Activated CD8-positive, alpha-beta T cell treated with anti-CD3 and anti-CD28 coated beads for 36 hours (primary cell): ENCODE measurements at regions not wholly inside any gene's neighbourhood (a gene's known extent, or its start where the extent isn't known, plus 50 kb on each side); places are given as distances from the start of the nearest gene placed in this dataset.

Experiments
- ATAC-seq: fragments of 200-7000 bp; cut with Tn5 transposase; one replicate; pipeline ENCODE4 v1.10.0; 2021; ENCODE audit warnings: mild to moderate bottlenecking, moderate library complexity
- CTCF ChIA-PET: fragments of 350-600 bp; sonication (Branson Sonifier 250); formaldehyde crosslinking; loops from one replicate; lab custom pipeline; 2021; ENCODE audit warnings: antibody characterized with exemption; lab: Charles Lee
- POLR2A ChIA-PET: fragments of 350-600 bp; sonication (Branson Sonifier 250); formaldehyde crosslinking; loops from one replicate; lab custom pipeline; 2021; ENCODE audit warnings: antibody characterized with exemption; lab: Charles Lee
- DNase-seq: peaks from one replicate; pipeline ENCODE4 v3.0.0-alpha.2; 2020
- H3K27ac Mint-ChIP-seq: one replicate; pipeline ENCODE4 v1.8.0; 2021; ENCODE audit warnings: mild to moderate bottlenecking, mixed read lengths
- H3K27me3 Mint-ChIP-seq: one replicate; pipeline ENCODE4 v1.8.0; 2021; ENCODE audit warnings: mixed read lengths
- H3K36me3 Mint-ChIP-seq: one replicate; pipeline ENCODE4 v1.8.0; 2021; ENCODE audit warnings: low read depth, mixed read lengths
- H3K4me1 Mint-ChIP-seq: one replicate; pipeline ENCODE4 v1.8.0; 2021; ENCODE audit warnings: low read depth, mixed read lengths
- H3K4me3 Mint-ChIP-seq: one replicate; pipeline ENCODE4 v1.8.0; 2021; ENCODE audit warnings: mild to moderate bottlenecking, moderate library complexity, mixed read lengths
- H3K9me3 Mint-ChIP-seq: one replicate; pipeline ENCODE4 v1.8.0; 2021; ENCODE audit warnings: mixed read lengths
- CTCF ChIP-seq: fragments of 200-600 bp; IDR thresholded peaks from one replicate; pipeline ENCODE4 v1.8.0; 2022; ENCODE audit warnings: antibody characterized with exemption, mild to moderate bottlenecking
- intact Hi-C: fragments of 100-400 bp; cut with micrococcal nuclease; formaldehyde crosslinking; loops from one replicate; pipeline ENCODE4 v1.10.0; 2022

DNA sequence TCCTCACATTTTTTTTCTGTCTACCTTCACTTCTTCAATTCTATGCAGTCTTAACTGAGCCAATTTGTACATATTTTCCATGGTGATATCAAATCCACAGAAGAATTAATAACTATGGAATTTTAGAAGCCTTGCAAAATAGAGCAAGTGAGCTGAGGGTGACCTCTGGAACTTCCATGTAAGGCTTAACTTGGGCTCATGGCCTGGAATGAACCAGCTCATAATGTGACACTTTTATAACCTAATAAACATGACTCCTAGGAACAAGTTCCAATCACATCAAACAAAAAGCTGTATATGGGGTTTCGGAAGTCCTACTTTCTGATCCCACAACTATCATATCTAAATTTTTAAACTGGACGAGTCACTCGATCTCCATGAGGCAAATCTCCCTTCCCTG lies 232.4 kb downstream of the FOXA2 start:
- CTCF ChIA-PET: interaction anchor here (6.1 kb wide), 1 partner anchor 12 kb away, joined by 24 read pairs; no protein-coding TSS in a partner anchor
- H3K36me3 Mint-ChIP-seq: no peaks in the 10 kb centered on the region
- H3K4me3 Mint-ChIP-seq: no peak overlapping the region
- H3K4me1 Mint-ChIP-seq: no peaks in the 10 kb centered on the region
- H3K9me3 Mint-ChIP-seq: peaks cover 2% of the 10 kb centered on the region
- peaks cover 1% of the 10 kb centered on the region for H3K27me3 Mint-ChIP-seq
- intact Hi-C loops: no loop called here
- TF ChIP-seq CTCF: no peak
- ATAC-seq: no peak
- POLR2A ChIA-PET: no interaction called here
- H3K27ac Mint-ChIP-seq: no peak overlapping the region
- no peak for DNase-seq

DNA sequence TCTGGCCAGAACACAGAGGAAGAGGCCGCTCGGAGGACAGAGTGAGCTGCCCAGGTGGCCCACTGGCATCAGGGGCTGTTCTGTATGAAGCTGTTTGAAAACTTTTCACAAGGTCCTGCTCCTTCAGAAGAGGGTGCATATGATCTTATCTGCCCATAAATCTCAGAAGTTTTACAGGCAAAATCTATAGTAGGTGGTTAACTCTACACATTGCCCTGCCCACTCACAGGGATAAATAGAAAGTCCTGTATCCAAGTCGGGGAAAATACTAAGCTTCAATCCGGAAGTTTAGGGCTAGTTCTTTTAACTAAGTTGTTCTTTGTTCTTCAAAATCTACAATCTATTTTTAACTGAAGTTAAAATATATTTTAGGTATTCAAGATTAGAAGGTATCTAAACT lies 233.7 kb downstream of the FOXA2 start:
- CTCF ChIA-PET: interaction anchor here (1.7 to 6.1 kb wide), 2 partner anchors 11 to 14 kb away, joined by 4 to 24 read pairs; no protein-coding TSS in a partner anchor
- POLR2A ChIA-PET: no interaction called here

GRCh38 chr20:22348010-22348409 lies 236.4 kb downstream of the FOXA2 start:
- Mint-ChIP-seq H3K4me3 (no peak overlapping the region), H3K9me3 (peaks cover 2% of the 10 kb centered on the region), H3K36me3 (no peaks in the 10 kb centered on the region), H3K27me3 (peaks cover 1% of the 10 kb centered on the region), H3K27ac (no peak overlapping the region), H3K4me1 (no peaks in the 10 kb centered on the region)
- TF ChIP-seq CTCF: no peak
- CTCF ChIA-PET: interaction anchor here (2.0 kb wide), 1 partner anchor 10 kb away, joined by 5 read pairs; no protein-coding TSS in a partner anchor
- ATAC-seq (no peak), DNase-seq (no peak)
- POLR2A ChIA-PET: no interaction called here
- intact Hi-C loops: loop anchor here (10.0 kb wide), 2 partner anchors 47 to 237 kb away; partner anchors contain the start of gene FOXA2

More for the DNA sequence above, 233.7 kb downstream of the FOXA2 start:
- H3K27ac Mint-ChIP-seq: no peak overlapping the region
- no peak for TF ChIP-seq CTCF
- no peak overlapping the region for H3K4me3 Mint-ChIP-seq
- H3K9me3 Mint-ChIP-seq: peaks cover 2% of the 10 kb centered on the region
- H3K27me3 Mint-ChIP-seq: peaks cover 1% of the 10 kb centered on the region
- intact Hi-C loops: no loop called here
- ATAC-seq (no peak), DNase-seq (no peak)
- no peaks in the 10 kb centered on the region for H3K36me3 Mint-ChIP-seq
- H3K4me1 Mint-ChIP-seq: no peaks in the 10 kb centered on the region

DNA sequence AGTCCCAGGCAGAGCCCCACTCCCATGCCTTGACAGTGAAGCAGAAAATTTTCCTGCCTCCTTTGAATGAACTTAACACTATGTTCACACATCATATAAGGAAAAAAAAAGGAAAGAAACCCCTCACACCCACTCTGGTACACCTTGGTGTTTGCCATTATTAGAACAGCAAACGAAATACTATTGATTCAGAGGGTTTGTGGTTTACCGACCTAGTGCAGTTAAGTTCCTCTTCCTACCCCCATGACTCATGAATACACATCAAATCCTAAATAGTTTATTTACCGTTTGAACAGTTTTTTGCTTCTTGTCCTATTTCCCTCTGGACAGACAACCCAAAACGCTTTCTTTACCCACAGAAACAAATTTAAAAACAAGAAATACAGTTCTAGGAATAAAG lies 237.7 kb downstream of the FOXA2 start:
- Mint-ChIP-seq H3K27me3 (no peaks in the 10 kb centered on the region), H3K9me3 (no peaks in the 10 kb centered on the region), H3K27ac (no peak overlapping the region), H3K36me3 (no peaks in the 10 kb centered on the region), H3K4me3 (no peak overlapping the region), H3K4me1 (no peaks in the 10 kb centered on the region)
- ChIA-PET POLR2A (no interaction called here), CTCF (no interaction called here)
- no peak for TF ChIP-seq CTCF
- no peak for ATAC-seq
- intact Hi-C loops: loop anchor here (10.0 kb wide), 2 partner anchors 48 to 238 kb away; partner anchors contain the start of gene FOXA2
- no peak for DNase-seq

GRCh38 chr20:22343612-22344011 lies 240.8 kb downstream of the FOXA2 start:
- no peaks in the 10 kb centered on the region for H3K4me1 Mint-ChIP-seq
- H3K4me3 Mint-ChIP-seq: no peak overlapping the region
- peaks cover 1% of the 10 kb centered on the region for H3K27me3 Mint-ChIP-seq
- H3K27ac Mint-ChIP-seq: no peak overlapping the region
- POLR2A ChIA-PET: no interaction called here
- no peaks in the 10 kb centered on the region for H3K36me3 Mint-ChIP-seq
- ATAC-seq (no peak), DNase-seq (no peak)
- TF ChIP-seq CTCF: no peak
- no peaks in the 10 kb centered on the region for H3K9me3 Mint-ChIP-seq
- CTCF ChIA-PET: no interaction called here
- intact Hi-C loops: loop anchor here (10.0 kb wide), 2 partner anchors 51 to 241 kb away; partner anchors contain the start of gene FOXA2
